HEK293T (cell line): ENCODE measurements at regions not wholly inside any gene's neighbourhood (a gene's known extent, or its start where the extent isn't known, plus 50 kb on each side); places are given as distances from the start of the nearest gene placed in this dataset.

Source experiments
- CTCF ChIA-PET: fragments of 350-600 bp; formaldehyde crosslinking; extraction: SDS; loops from one replicate; lab custom pipeline; 2021; ENCODE audit warnings: antibody characterized with exemption, inconsistent platforms; lab: Yijun Ruan, JAX
- POLR2A ChIA-PET: fragments of 350-600 bp; formaldehyde crosslinking; extraction: SDS; loops from one replicate; lab custom pipeline; 2020; ENCODE audit warnings: antibody characterized with exemption, inconsistent platforms; lab: Yijun Ruan, JAX
- DNase-seq: peaks from one replicate; pipeline ENCODE4 v3.0.0; 2012; ENCODE audit warnings: mixed read lengths; ENCODE audit errors: extremely low spot score
- ARNT ChIP-seq: fragments of 450-650 bp; IDR thresholded peaks from 2 replicates; pipeline ENCODE4 v1.6.1; 2017; ENCODE audit warnings: mild to moderate bottlenecking
- BHLHE40 ChIP-seq: fragments of 450-650 bp; IDR thresholded peaks from 2 replicates; pipeline ENCODE4 v1.6.1; 2016; ENCODE audit warnings: mild to moderate bottlenecking, moderate library complexity, borderline replicate concordance
- CTBP1 ChIP-seq: fragments of 450-650 bp; IDR thresholded peaks from 2 replicates; pipeline ENCODE4 v1.6.1; 2016; ENCODE audit warnings: borderline replicate concordance
- ELF4 ChIP-seq: fragments of 450-650 bp; IDR thresholded peaks from 2 replicates; pipeline ENCODE4 v1.6.1; 2017; ENCODE audit warnings: antibody characterized with exemption
- FOXA1 ChIP-seq: fragments of 450-650 bp; IDR thresholded peaks from 2 replicates; pipeline ENCODE4 v1.6.1; 2016; ENCODE audit warnings: mild to moderate bottlenecking
- FOXK2 ChIP-seq: fragments of 450-650 bp; IDR thresholded peaks from 2 replicates; pipeline ENCODE4 v1.6.1; 2016; ENCODE audit warnings: mild to moderate bottlenecking
- FOXM1 ChIP-seq: fragments of 450-650 bp; IDR thresholded peaks from 2 replicates; pipeline ENCODE4 v1.6.1; 2017; ENCODE audit warnings: mild to moderate bottlenecking, borderline replicate concordance
- HDGF ChIP-seq: fragments of 450-650 bp; IDR thresholded peaks from 2 replicates; pipeline ENCODE4 v1.6.1; 2017; ENCODE audit warnings: antibody characterized with exemption, borderline replicate concordance
- L3MBTL2 ChIP-seq: fragments of 450-650 bp; conservative IDR thresholded peaks from 2 replicates; pipeline ENCODE4 v1.6.1; 2016; ENCODE audit warnings: mild to moderate bottlenecking
- LEF1 ChIP-seq: fragments of 450-650 bp; IDR thresholded peaks from 2 replicates; pipeline ENCODE4 v1.6.1; 2017; ENCODE audit warnings: mild to moderate bottlenecking, borderline replicate concordance
- NFRKB ChIP-seq: fragments of 450-650 bp; IDR thresholded peaks from 2 replicates; pipeline ENCODE4 v1.6.1; 2016; ENCODE audit warnings: mild to moderate bottlenecking, moderate library complexity
- SP1 ChIP-seq: fragments of 450-650 bp; IDR thresholded peaks from 2 replicates; pipeline ENCODE4 v1.6.1; 2017
- SUZ12 ChIP-seq: fragments of 450-650 bp; IDR thresholded peaks from 2 replicates; pipeline ENCODE4 v1.6.1; 2016; ENCODE audit warnings: mild to moderate bottlenecking
- TARDBP ChIP-seq: fragments of 450-650 bp; IDR thresholded peaks from 2 replicates; pipeline ENCODE4 v1.6.1; 2016
- ZNF384 ChIP-seq: fragments of 450-650 bp; IDR thresholded peaks from 2 replicates; pipeline ENCODE4 v1.6.1; 2016
- TF ChIP-seq, protein P1 (sequence below): fragments of 450-650 bp; IDR thresholded peaks from 2 replicates; pipeline ENCODE4 v1.6.1; 2016

DNA sequence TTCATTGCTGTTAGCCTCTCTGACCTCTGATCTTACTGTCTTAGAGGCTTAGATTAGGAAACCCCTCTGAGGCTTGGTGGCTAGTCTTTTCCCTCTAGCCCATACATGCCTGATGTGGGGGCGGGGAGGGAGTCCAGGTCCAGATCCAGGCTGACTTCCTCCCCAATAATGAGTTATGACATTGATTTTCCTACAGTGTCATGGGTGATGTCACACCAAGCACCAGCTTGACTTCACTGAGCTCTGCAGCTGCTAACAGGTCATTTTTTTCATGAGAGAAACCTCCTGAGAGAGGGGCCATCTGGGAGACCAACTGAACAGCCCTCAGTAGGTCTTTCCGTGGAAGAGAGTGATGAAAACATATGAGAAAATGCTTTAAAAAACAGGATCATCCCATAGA is 180.2 kb upstream of the N4BP1 start:
- DNase-seq: no peak
- CTCF ChIA-PET: no interaction called here
- POLR2A ChIA-PET: no interaction called here
- no peak for TF ChIP-seq HDGF
- no peak for TF ChIP-seq TARDBP
- no peak for TF ChIP-seq ELF4

- no peak for DNase-seq
- TF ChIP-seq, protein P1, sequence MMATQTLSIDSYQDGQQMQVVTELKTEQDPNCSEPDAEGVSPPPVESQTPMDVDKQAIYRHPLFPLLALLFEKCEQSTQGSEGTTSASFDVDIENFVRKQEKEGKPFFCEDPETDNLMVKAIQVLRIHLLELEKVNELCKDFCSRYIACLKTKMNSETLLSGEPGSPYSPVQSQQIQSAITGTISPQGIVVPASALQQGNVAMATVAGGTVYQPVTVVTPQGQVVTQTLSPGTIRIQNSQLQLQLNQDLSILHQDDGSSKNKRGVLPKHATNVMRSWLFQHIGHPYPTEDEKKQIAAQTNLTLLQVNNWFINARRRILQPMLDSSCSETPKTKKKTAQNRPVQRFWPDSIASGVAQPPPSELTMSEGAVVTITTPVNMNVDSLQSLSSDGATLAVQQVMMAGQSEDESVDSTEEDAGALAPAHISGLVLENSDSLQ: no peak
- TF ChIP-seq LEF1 (no peak), SUZ12 (no peak)
- POLR2A ChIA-PET: no interaction called here
- CTCF ChIA-PET: no interaction called here
Observed at GRCh38 chr16:48788475-48788874, 178.5 kb upstream of the N4BP1 start.

GRCh38 chr16:48745541-48745940 is 135.6 kb upstream of the N4BP1 start:
- POLR2A ChIA-PET: no interaction called here
- TF ChIP-seq, protein P1: no peak
- TF ChIP-seq ZNF384: no peak
- no peak for TF ChIP-seq SP1
- TF ChIP-seq SUZ12: no peak
- TF ChIP-seq LEF1: no peak

GRCh38 chr16:48740964-48741363 is 131.0 kb upstream of the N4BP1 start:
- CTCF ChIA-PET: interaction anchor here (1.2 kb wide), 1 partner anchor 9 kb away, joined by 3 read pairs; no protein-coding TSS in a partner anchor

More at GRCh38 chr16:48745541-48745940, 135.6 kb upstream of the N4BP1 start:
- CTCF ChIA-PET: no interaction called here
- no peak for DNase-seq

GRCh38 chr16:48734220-48734619 is 124.2 kb upstream of the N4BP1 start:
- ChIA-PET POLR2A (no interaction called here), CTCF (no interaction called here)
- TF ChIP-seq SUZ12: no peak
- TF ChIP-seq ZNF384: no peak
- TF ChIP-seq FOXA1: no peak
- TF ChIP-seq ELF4: no peak
- no peak for DNase-seq

More at GRCh38 chr16:48740964-48741363, 131.0 kb upstream of the N4BP1 start:
- no peak for TF ChIP-seq SUZ12
- POLR2A ChIA-PET: no interaction called here
- DNase-seq: no peak

GRCh38 chr16:48704710-48705109 is 94.7 kb upstream of the N4BP1 start:
- ChIA-PET POLR2A (no interaction called here), CTCF (no interaction called here)
- no peak for DNase-seq
- TF ChIP-seq ZNF384 (no peak), SUZ12 (no peak), FOXA1 (no peak), BHLHE40 (no peak), TARDBP (no peak), FOXM1 (no peak), HDGF (no peak), LEF1 (no peak), L3MBTL2 (no peak)

GRCh38 chr16:48687421-48688038 is 77.5 kb upstream of the N4BP1 start:
- POLR2A ChIA-PET: no interaction called here
- CTCF ChIA-PET: interaction anchor here (0.7 to 1.4 kb wide), 8 partner anchors 10 to 665 kb away, joined by 3 to 11 read pairs (median 6); no protein-coding TSS in a partner anchor
- peak; percentile 75 for DNase-seq
- no peak for TF ChIP-seq ZNF384
- TF ChIP-seq FOXA1: no peak
- TF ChIP-seq FOXK2: no peak
- no peak for TF ChIP-seq CTBP1
- TF ChIP-seq, protein P1: no peak
- TF ChIP-seq SP1: no peak
- TF ChIP-seq L3MBTL2: no peak
- no peak for TF ChIP-seq ARNT
- TF ChIP-seq FOXM1: no peak
- TF ChIP-seq ELF4: no peak
- TF ChIP-seq SUZ12: no peak
- no peak for TF ChIP-seq TARDBP
- no peak for TF ChIP-seq LEF1
- no peak for TF ChIP-seq HDGF
- no peak for TF ChIP-seq NFRKB
- TF ChIP-seq BHLHE40: no peak
